Duodenal mucosa (tissue), 2 donors: ENCODE measurements at regions not wholly inside any gene's neighbourhood (a gene's known extent, or its start where the extent isn't known, plus 50 kb on each side); places are given as distances from the start of the nearest gene placed in this dataset.

Experiments used
- H3K27ac ChIP-seq: one replicate; pipeline ENCODE4 v1.7.0; 2013; ENCODE audit warnings: low read depth, low read length
- H3K27me3 ChIP-seq, 2 donors: one replicate each; pipeline ENCODE4 v1.7.0; 2013; ENCODE audit warnings: low read length in 2 of 2, control low read depth in 1 of 2; ENCODE audit not compliant: insufficient read depth in 2 of 2, control insufficient read depth in 1 of 2
- H3K36me3 ChIP-seq, 2 donors: one replicate each; pipeline ENCODE4 v1.7.0; 2013; ENCODE audit warnings: low read length in 2 of 2, control low read depth in 1 of 2; ENCODE audit not compliant: insufficient read depth in 2 of 2, control insufficient read depth in 1 of 2
- H3K4me1 ChIP-seq, 2 donors: one replicate each; pipeline ENCODE4 v1.7.0; 2013; ENCODE audit warnings: low read length in 2 of 2, control low read depth in 1 of 2; ENCODE audit not compliant: insufficient read depth in 2 of 2, control insufficient read depth in 1 of 2
- H3K4me3 ChIP-seq, 2 donors: one replicate each; pipeline ENCODE4 v1.7.0; 2013; ENCODE audit warnings: low read length in 2 of 2, low read depth in 1 of 2
- H3K9ac ChIP-seq, 2 donors: one replicate each; pipeline ENCODE4 v1.7.0; 2013; ENCODE audit warnings: low read length in 2 of 2, low read depth in 1 of 2
- H3K9me3 ChIP-seq, 2 donors: one replicate each; pipeline ENCODE4 v1.7.0; 2013; ENCODE audit warnings: low read length in 2 of 2, control low read depth in 1 of 2; ENCODE audit not compliant: control insufficient read depth in 1 of 2

DNA sequence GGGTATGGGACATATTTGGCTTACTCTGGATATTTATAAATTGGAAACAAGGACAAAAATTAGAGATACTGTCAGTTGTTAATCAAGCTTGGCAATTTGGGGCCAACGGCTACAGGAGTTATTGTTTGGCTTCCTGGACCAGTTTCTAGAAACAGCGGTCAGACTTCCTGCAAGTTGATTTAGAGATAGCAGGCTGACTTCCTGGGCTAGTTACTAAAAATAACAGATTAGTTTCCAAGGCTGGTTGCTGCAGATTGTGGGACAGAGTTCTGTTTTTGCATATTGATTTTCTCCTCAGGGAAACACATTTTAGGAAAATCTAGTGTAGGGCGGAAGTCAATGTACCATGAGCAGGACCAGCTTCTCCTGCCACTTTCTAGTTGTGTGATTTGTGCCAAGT is 144.0 kb upstream of the TMPO start:
- Histone ChIP-seq H3K27me3 (no peaks in the 10 kb centered on the region), H3K36me3 (no peaks in the 10 kb centered on the region), H3K4me3 (no peak overlapping the region), H3K9me3 (no peaks in the 10 kb centered on the region), H3K9ac (no peak overlapping the region), H3K27ac (no peak overlapping the region), H3K4me1 (no peaks in the 10 kb centered on the region)

DNA sequence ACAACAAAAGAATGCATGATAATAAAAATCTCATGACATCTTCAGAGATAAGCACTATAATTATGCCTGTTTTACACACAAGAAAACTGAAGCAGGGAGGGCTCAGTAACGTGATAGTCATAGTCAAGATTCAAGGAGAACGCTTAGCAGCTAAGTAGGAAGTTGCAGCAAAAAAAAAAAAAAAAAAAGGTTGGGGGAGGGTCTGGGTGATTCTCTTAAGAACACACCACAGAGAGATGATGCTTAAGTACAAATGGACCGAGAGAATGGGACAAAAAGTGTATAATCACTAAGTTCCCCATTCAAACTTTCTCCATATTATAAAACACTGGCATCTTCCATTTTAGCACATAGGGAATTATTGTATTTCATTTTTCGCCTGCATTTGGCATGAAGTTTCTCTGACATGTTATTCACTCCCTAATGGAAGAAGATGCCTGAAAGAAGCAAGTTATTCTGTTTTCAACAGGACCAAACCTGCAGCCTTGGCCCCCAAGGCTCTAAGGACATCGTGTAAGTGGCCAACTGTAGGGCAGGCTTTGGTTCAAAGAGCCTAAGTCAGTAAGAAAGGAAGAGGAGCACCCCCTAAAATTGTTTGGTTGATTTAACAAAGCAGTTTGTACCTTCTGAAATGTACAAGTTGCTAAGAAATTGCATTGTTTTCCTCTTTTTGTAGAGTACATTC is 142.9 kb upstream of the TMPO start:
- H3K4me1 ChIP-seq, result no peaks in the 10 kb centered on the region
- no peak overlapping the region for H3K9ac ChIP-seq
- no peaks in the 10 kb centered on the region for H3K36me3 ChIP-seq
- H3K27me3 ChIP-seq, result peaks cover 0 to 4% of the 10 kb centered on the region in 2 donors
- H3K27ac ChIP-seq, result no peak overlapping the region
- H3K9me3 ChIP-seq, result no peaks in the 10 kb centered on the region
- no peak overlapping the region for H3K4me3 ChIP-seq

DNA sequence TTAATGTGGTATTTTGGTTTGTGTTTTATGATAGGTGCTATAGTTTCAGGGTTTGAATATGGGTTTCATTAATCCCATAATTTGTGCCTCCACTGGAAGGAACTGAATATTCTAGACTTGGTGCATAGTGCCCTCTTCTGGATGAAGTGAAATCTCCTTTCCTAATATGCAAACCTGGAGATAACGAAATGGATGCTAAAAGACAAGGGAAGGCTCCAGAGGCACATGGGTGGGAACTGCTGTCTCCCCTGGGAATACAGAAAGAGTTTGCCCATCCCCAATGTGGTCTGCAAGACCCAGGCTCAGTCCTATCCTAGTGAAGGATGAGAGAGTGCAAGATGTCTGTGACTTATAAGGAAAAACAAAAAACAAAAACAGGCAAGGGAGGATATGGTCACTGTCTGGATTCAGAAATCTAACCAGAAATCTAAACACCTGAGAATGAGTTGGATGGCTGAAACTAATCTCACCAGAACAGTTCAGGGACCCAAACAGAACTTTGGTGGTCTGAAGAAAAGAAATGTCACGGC is 142.3 kb upstream of the TMPO start:
- no peak overlapping the region for H3K9ac ChIP-seq
- no peaks in the 10 kb centered on the region for H3K36me3 ChIP-seq
- no peaks in the 10 kb centered on the region for H3K4me1 ChIP-seq
- H3K9me3 ChIP-seq, result no peaks in the 10 kb centered on the region
- peaks cover 0 to 4% of the 10 kb centered on the region in 2 donors for H3K27me3 ChIP-seq
- H3K4me3 ChIP-seq, result no peak overlapping the region
- no peak overlapping the region for H3K27ac ChIP-seq

DNA sequence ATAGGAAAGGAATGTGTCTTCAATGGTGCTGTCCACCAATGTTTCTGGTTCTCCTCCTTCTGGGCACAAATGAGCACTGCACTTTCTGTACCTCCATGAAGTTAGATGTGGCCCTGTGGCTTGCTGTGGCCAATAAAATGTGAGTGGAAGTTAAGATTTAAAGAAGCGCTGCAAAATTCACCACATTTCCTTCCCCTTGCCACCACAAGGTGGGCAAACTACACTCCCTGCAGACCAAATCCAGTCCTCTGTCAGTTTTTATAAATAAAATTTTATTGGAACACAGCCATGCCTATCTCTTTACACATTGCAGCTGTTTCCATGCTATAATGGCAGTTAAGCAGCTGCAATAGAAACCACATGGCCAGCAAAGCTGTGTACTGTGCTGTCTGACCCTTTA is 141.4 kb upstream of the TMPO start:
- H3K9ac ChIP-seq, result no peak overlapping the region

DNA sequence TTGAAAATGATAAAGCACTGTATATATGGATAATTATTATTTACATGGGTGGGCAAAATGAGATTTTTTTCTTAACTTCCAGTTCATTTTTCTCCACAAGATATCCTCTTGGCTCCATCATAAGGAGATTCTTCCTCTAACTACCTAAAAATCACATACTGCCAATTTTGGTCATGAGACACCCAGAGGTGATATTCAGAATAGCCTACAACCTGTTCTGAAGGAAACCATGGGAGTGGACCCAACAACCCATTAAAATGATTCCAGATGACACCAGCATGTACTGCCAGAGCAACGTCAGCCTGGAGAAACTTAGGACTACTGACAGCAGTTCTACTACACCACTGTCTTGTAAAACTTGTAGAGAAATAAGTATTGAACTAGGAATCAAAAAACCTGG is 136.3 kb upstream of the TMPO start:
- peaks cover 0 to 4% of the 10 kb centered on the region in 2 donors for H3K27me3 ChIP-seq
- no peaks in the 10 kb centered on the region for H3K4me1 ChIP-seq
- no peaks in the 10 kb centered on the region for H3K36me3 ChIP-seq
- H3K27ac ChIP-seq, result no peak overlapping the region
- no peak overlapping the region for H3K9ac ChIP-seq
- no peak overlapping the region for H3K4me3 ChIP-seq
- no peaks in the 10 kb centered on the region for H3K9me3 ChIP-seq

More for the DNA sequence above, 141.4 kb upstream of the TMPO start:
- H3K27me3 ChIP-seq, result peaks cover 0 to 4% of the 10 kb centered on the region in 2 donors
- no peaks in the 10 kb centered on the region for H3K4me1 ChIP-seq
- H3K36me3 ChIP-seq, result no peaks in the 10 kb centered on the region
- H3K9me3 ChIP-seq, result no peaks in the 10 kb centered on the region
- H3K27ac ChIP-seq, result no peak overlapping the region
- no peak overlapping the region for H3K4me3 ChIP-seq

DNA sequence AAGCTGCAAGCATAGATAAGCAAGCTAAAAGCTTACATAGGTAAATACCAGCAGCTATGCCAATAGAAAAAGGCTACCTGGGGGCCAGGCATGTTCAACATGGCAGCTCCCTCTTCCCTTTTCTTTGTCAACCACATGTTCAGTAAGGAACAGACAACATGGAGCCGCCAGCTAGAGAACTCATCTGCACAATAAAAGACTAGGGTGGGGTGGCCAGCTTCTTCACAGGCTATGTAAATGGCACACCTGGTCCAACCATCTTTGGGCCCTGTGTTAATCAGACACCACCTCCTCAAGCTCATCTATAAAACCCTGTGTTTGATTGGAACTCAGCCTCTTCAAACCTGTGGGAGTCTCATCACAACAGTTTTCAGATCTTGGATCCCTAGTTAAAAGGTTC is 129.7 kb upstream of the TMPO start:
- Histone ChIP-seq H3K27ac (no peak overlapping the region), H3K4me1 (peaks cover 0 to 5% of the 10 kb centered on the region in 2 donors), H3K4me3 (no peak overlapping the region), H3K9ac (no peak overlapping the region), H3K36me3 (no peaks in the 10 kb centered on the region), H3K9me3 (no peaks in the 10 kb centered on the region), H3K27me3 (no peaks in the 10 kb centered on the region)

DNA sequence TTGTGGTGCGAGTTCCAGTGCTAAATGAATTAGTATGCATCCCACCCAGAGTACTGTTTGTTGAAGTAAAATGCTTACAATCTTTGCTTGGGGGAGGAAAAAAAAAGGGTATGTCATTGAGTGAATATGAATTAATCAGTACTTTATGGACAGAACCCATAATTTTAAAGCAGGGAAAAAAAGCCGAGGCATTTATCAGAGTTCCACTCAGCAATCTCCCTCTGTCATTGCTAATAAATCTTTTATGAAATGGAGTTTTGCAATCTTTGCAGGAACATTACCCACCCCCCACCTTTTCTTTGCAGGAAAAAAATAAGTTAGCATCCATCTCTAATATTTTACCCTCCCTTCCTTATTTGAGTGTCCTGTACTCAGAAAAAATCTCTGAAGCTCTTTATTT is 127.9 kb upstream of the TMPO start:
- Histone ChIP-seq H3K9me3 (no peaks in the 10 kb centered on the region), H3K4me1 (peaks cover 0 to 13% of the 10 kb centered on the region in 2 donors), H3K9ac (no peak overlapping the region), H3K4me3 (no peak overlapping the region), H3K27ac (no peak overlapping the region), H3K27me3 (no peaks in the 10 kb centered on the region), H3K36me3 (no peaks in the 10 kb centered on the region)

DNA sequence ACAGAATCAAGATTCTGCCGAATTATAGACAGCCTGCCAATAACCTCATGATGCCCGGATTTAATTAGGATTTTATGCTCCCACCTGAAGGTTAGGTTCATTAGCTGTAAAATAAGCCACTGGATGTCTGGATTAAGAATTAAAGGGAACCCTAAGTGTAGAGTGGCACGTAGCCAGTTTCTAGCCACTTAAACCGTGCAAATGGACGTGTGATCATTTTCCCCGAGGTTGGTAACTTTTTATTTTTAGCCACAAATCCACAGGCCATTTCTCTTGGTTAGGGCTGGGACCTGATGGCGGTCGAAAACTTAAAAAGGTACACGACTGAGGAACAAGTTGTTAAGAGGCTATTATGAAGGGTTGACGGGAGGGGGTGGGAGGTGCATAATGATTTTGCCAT is 127.3 kb upstream of the TMPO start:
- Histone ChIP-seq H3K27ac (no peak overlapping the region), H3K9me3 (no peaks in the 10 kb centered on the region), H3K4me3 (no peak overlapping the region), H3K36me3 (no peaks in the 10 kb centered on the region), H3K9ac (no peak overlapping the region), H3K27me3 (no peaks in the 10 kb centered on the region), H3K4me1 (peaks cover 0 to 13% of the 10 kb centered on the region in 2 donors)

DNA sequence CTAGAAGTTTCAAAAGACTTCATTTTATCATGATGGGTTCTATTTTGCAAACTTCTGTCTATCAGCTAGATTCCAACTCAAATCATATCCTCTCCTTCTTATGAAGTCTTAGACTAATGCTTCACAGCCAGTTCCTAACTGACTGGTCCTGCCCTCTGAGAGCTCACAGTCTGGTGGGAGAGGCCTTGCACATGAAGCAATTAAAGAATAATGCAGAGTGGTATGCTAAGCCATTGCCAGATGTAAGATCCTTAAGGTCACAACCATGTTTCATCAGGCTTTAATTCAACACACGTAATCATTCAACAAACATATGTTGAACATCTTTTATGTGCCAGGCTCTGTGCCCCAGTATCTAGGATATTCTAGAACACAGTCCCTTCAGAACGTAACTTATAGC is 125.8 kb upstream of the TMPO start:
- H3K27ac ChIP-seq, result no peak overlapping the region
- H3K9me3 ChIP-seq, result no peaks in the 10 kb centered on the region
- no peak overlapping the region for H3K9ac ChIP-seq
- H3K27me3 ChIP-seq, result no peaks in the 10 kb centered on the region
- H3K4me3 ChIP-seq, result no peak overlapping the region
- no peaks in the 10 kb centered on the region for H3K36me3 ChIP-seq
- peaks cover 0 to 13% of the 10 kb centered on the region in 2 donors for H3K4me1 ChIP-seq

DNA sequence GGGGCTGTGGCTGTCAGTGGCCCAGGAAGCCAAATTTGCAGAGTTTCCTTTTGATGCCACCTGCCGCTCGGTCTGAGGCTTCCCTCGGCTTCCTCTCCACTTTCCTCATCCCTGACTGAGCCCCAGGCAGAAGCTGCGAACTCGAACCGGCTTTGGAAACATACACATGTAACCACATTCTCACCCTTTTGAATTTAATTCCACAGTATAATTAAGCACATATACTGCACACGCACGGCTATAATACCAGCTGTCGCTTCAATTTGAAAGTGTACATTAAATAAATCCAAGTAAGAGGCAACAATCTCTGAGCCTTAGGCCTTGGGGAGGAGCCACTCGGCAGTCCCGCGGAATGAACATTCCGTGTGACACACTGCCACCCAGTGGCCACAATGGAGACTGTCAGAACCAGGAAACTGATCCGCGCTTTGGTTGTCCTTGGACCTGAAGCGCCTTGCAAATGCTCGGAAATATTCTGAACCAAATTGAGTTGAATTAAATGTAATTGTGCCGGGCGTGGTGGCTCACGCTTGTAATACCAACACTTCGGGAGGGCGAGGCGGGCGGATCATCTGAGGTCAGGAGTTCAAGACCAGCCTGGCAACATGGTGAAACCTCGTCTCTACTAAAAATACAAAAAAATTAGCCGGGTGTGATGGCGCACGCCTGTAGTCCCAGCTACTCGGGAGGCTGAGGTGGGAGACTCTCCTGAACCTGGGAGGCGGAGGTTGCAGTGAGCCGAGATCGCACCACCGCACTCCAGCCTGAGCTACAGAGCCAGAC is 117.9 kb upstream of the TMPO start:
- Histone ChIP-seq H3K9me3 (no peaks in the 10 kb centered on the region), H3K4me1 (peaks cover 4 to 6% of the 10 kb centered on the region in 2 donors), H3K27ac (no peak overlapping the region), H3K36me3 (no peaks in the 10 kb centered on the region), H3K9ac (no peak overlapping the region), H3K27me3 (no peaks in the 10 kb centered on the region), H3K4me3 (peak overlapping the region; percentile 53 to 65)
